Neural progenitor cell (in vitro differentiated cells): ENCODE measurements at regions not wholly inside any gene's neighbourhood (a gene's known extent, or its start where the extent isn't known, plus 50 kb on each side); places are given as distances from the start of the nearest gene placed in this dataset.

ENCODE experiments used
- DNase-seq: peaks from one replicate; pipeline ENCODE4 v3.0.0-alpha.2; 2016; ENCODE audit warnings: low spot score
- H2AFZ ChIP-seq: fragments of 200-600 bp; sonication (generic); replicated peaks from 2 replicates; pipeline ENCODE4 v1.6.1; 2016; ENCODE audit warnings: antibody characterized with exemption
- H3F3A ChIP-seq: fragments of 200-600 bp; sonication (generic); 2 replicates; pipeline ENCODE4 v1.6.1; 2016; ENCODE audit warnings: antibody characterized with exemption, low read depth
- H3K27ac ChIP-seq: fragments of 200-600 bp; sonication (generic); 2 replicates; pipeline ENCODE4 v1.5.1; 2016; ENCODE audit warnings: mild to moderate bottlenecking
- H3K27me3 ChIP-seq: fragments of 200-600 bp; sonication (generic); 2 replicates; pipeline ENCODE4 v1.6.1; 2016; ENCODE audit warnings: mild to moderate bottlenecking, moderate library complexity
- H3K36me3 ChIP-seq: fragments of 200-600 bp; sonication (generic); 2 replicates; pipeline ENCODE4 v1.5.1; 2016
- H3K4me1 ChIP-seq: fragments of 200-600 bp; sonication (generic); 2 replicates; pipeline ENCODE4 v1.6.1; 2016; ENCODE audit warnings: mixed run types
- H3K4me2 ChIP-seq: fragments of 200-600 bp; sonication (generic); 2 replicates; pipeline ENCODE4 v1.6.1; 2016
- H3K4me3 ChIP-seq: fragments of 200-600 bp; sonication (generic); 2 replicates; pipeline ENCODE4 v1.5.1; 2016
- H3K79me2 ChIP-seq: fragments of 200-600 bp; sonication (generic); 2 replicates; pipeline ENCODE4 v1.6.1; 2016; ENCODE audit warnings: low read depth
- H3K9ac ChIP-seq: fragments of 200-600 bp; sonication (generic); 2 replicates; pipeline ENCODE4 v1.6.1; 2016
- H3K9me3 ChIP-seq: fragments of 200-600 bp; sonication (generic); 2 replicates; pipeline ENCODE4 v1.5.1; 2016; ENCODE audit warnings: low read depth
- H4K20me1 ChIP-seq: fragments of 200-600 bp; sonication (generic); 2 replicates; pipeline ENCODE4 v1.6.1; 2016; ENCODE audit warnings: low read depth
- H3K27ac Mint-ChIP-seq: 3 replicates; pipeline ENCODE4 v1.8.0; 2021; ENCODE audit warnings: mixed read lengths
- H3K27me3 Mint-ChIP-seq: 2 replicates; pipeline ENCODE4 v1.8.0; 2022; ENCODE audit warnings: low read depth, mild to moderate bottlenecking, inconsistent platforms, moderate library complexity, mixed read lengths; ENCODE audit not compliant: insufficient read depth
- H3K36me3 Mint-ChIP-seq: 3 replicates; pipeline ENCODE4 v1.8.0; 2021; ENCODE audit warnings: mixed read lengths
- H3K4me1 Mint-ChIP-seq: 3 replicates; pipeline ENCODE4 v1.8.0; 2021; ENCODE audit warnings: mixed read lengths
- H3K4me3 Mint-ChIP-seq: 3 replicates; pipeline ENCODE4 v1.8.0; 2021; ENCODE audit warnings: mild to moderate bottlenecking, moderate library complexity, mixed read lengths
- H3K9me3 Mint-ChIP-seq: 3 replicates; pipeline ENCODE4 v1.8.0; 2020; ENCODE audit warnings: mixed read lengths
- CTCF ChIP-seq: fragments of 200-600 bp; sonication (generic); IDR thresholded peaks from 2 replicates; pipeline ENCODE4 v1.5.1; 2017; ENCODE audit warnings: antibody characterized with exemption, mild to moderate bottlenecking
- EZH2 ChIP-seq: fragments of 200-600 bp; sonication (generic); IDR thresholded peaks from 2 replicates; pipeline ENCODE4 v1.6.1; 2017; ENCODE audit warnings: antibody characterized with exemption, mild to moderate bottlenecking, moderate library complexity
- EZH2phosphoT487 ChIP-seq: fragments of 200-600 bp; sonication (generic); IDR thresholded peaks from 2 replicates; pipeline ENCODE4 v1.6.1; 2017; ENCODE audit warnings: antibody characterized with exemption

GRCh38 chr4:147363514-147363913, 117.4 kb upstream of the EDNRA start:
- no peak for DNase-seq
- peaks cover 4% of the 10 kb centered on the region for H3K9me3 Mint-ChIP-seq
- no peaks in the 10 kb centered on the region for H3K9me3 ChIP-seq
- no peaks in the 10 kb centered on the region for H3K79me2 ChIP-seq
- no peak overlapping the region for H3K9ac ChIP-seq
- H3K36me3 ChIP-seq, result no peaks in the 10 kb centered on the region
- H3K27me3 ChIP-seq, result no peaks in the 10 kb centered on the region
- TF ChIP-seq EZH2 (no peak), CTCF (no peak), EZH2phosphoT487 (no peak)
- H3K4me1 Mint-ChIP-seq, result peaks cover 17% of the 10 kb centered on the region
- H3K27ac ChIP-seq, result no peak overlapping the region
- H3K4me3 ChIP-seq, result no peak overlapping the region
- H3K27me3 Mint-ChIP-seq, result peaks cover 2% of the 10 kb centered on the region
- H3F3A ChIP-seq, result no peaks in the 10 kb centered on the region
- no peak overlapping the region for H2AFZ ChIP-seq
- no peaks in the 10 kb centered on the region for H3K36me3 Mint-ChIP-seq
- no peaks in the 10 kb centered on the region for H4K20me1 ChIP-seq
- no peaks in the 10 kb centered on the region for H3K4me1 ChIP-seq
- no peak overlapping the region for H3K4me2 ChIP-seq
- no peak overlapping the region for H3K27ac Mint-ChIP-seq
- H3K4me3 Mint-ChIP-seq, result no peak overlapping the region

GRCh38 chr4:147365396-147365795, 115.5 kb upstream of the EDNRA start:
- Histone ChIP-seq H3K4me3 (no peak overlapping the region), H3F3A (no peaks in the 10 kb centered on the region), H3K4me1 (no peaks in the 10 kb centered on the region), H3K27me3 (no peaks in the 10 kb centered on the region), H3K9me3 (no peaks in the 10 kb centered on the region), H4K20me1 (no peaks in the 10 kb centered on the region), H3K36me3 (no peaks in the 10 kb centered on the region), H3K79me2 (no peaks in the 10 kb centered on the region), H3K27ac (no peak overlapping the region), H3K9ac (no peak overlapping the region), H2AFZ (no peak overlapping the region), H3K4me2 (no peak overlapping the region)
- H3K4me1 Mint-ChIP-seq, result peaks cover 11% of the 10 kb centered on the region
- no peak for DNase-seq
- no peak overlapping the region for H3K27ac Mint-ChIP-seq
- TF ChIP-seq CTCF, result no peak
- no peak for TF ChIP-seq EZH2
- TF ChIP-seq EZH2phosphoT487, result no peak
- H3K27me3 Mint-ChIP-seq, result peaks cover 2% of the 10 kb centered on the region
- H3K36me3 Mint-ChIP-seq, result no peaks in the 10 kb centered on the region
- H3K4me3 Mint-ChIP-seq, result no peak overlapping the region
- H3K9me3 Mint-ChIP-seq, result no peaks in the 10 kb centered on the region

GRCh38 chr4:147366164-147366563, 114.7 kb upstream of the EDNRA start:
- no peaks in the 10 kb centered on the region for H3K9me3 ChIP-seq
- H4K20me1 ChIP-seq, result no peaks in the 10 kb centered on the region
- H2AFZ ChIP-seq, result no peak overlapping the region
- no peaks in the 10 kb centered on the region for H3K79me2 ChIP-seq
- TF ChIP-seq EZH2phosphoT487, result no peak
- no peak for TF ChIP-seq EZH2
- no peak for TF ChIP-seq CTCF
- no peaks in the 10 kb centered on the region for H3F3A ChIP-seq
- no peak overlapping the region for H3K27ac ChIP-seq
- Mint-ChIP-seq H3K27ac (no peak overlapping the region), H3K4me3 (no peak overlapping the region), H3K4me1 (peaks cover 6% of the 10 kb centered on the region), H3K36me3 (no peaks in the 10 kb centered on the region), H3K27me3 (peaks cover 1% of the 10 kb centered on the region), H3K9me3 (no peaks in the 10 kb centered on the region)
- no peaks in the 10 kb centered on the region for H3K36me3 ChIP-seq
- H3K4me1 ChIP-seq, result no peaks in the 10 kb centered on the region
- no peak overlapping the region for H3K4me3 ChIP-seq
- no peaks in the 10 kb centered on the region for H3K27me3 ChIP-seq
- H3K9ac ChIP-seq, result no peak overlapping the region
- H3K4me2 ChIP-seq, result no peak overlapping the region
- no peak for DNase-seq
